OCI-LY7 (cell line): ENCODE measurements at regions not wholly inside any gene's neighbourhood (a gene's known extent, or its start where the extent isn't known, plus 50 kb on each side); places are given as distances from the start of the nearest gene placed in this dataset.

Experiments
- BruUV-seq: library from RNA; stranded (reverse); fragments of 400-500 nt; replicated peaks from 2 replicates; lab custom pipeline; 2021; lab: Mats Ljungman, UMichigan
- CTCF ChIA-PET: fragments of 300-600 bp; sonication (Branson Sonifier 250); formaldehyde crosslinking; loops from one replicate; lab custom pipeline; 2022; ENCODE audit warnings: antibody characterized with exemption; ENCODE audit not compliant: unreplicated experiment; lab: Charles Lee
- POLR2A ChIA-PET: fragments of 300-600 bp; sonication (Branson Sonifier 250); formaldehyde crosslinking; loops from one replicate; lab custom pipeline; 2022; ENCODE audit warnings: antibody characterized with exemption; lab: Charles Lee
- DNase-seq: peaks from one replicate; pipeline ENCODE4 v3.0.0-alpha.2; 2015; ENCODE audit warnings: low spot score
- H2AFZ ChIP-seq: fragments of 200-600 bp; sonication (generic), shearing (Covaris generic); 2 replicates; pipeline ENCODE4 v1.6.1; 2014; ENCODE audit warnings: mild to moderate bottlenecking, antibody characterized with exemption, low read length, moderate library complexity
- H3K27ac ChIP-seq: fragments of 200-600 bp; sonication (generic); 2 replicates; pipeline ENCODE4 v1.5.1; 2014; ENCODE audit warnings: mixed run types, low read depth, mild to moderate bottlenecking, moderate library complexity, low read length, inconsistent platforms; ENCODE audit not compliant: poor library complexity, severe bottlenecking
- H3K36me3 ChIP-seq: fragments of 200-600 bp; sonication (generic); 2 replicates; pipeline ENCODE4 v1.6.1; 2014; ENCODE audit warnings: mild to moderate bottlenecking, antibody characterized with exemption, low read length, moderate library complexity, mixed read lengths; ENCODE audit not compliant: insufficient read depth
- H3K4me1 ChIP-seq: fragments of 200-600 bp; sonication (generic); 2 replicates; pipeline ENCODE4 v1.5.1; 2014; ENCODE audit warnings: mild to moderate bottlenecking, low read length; ENCODE audit not compliant: insufficient read depth, poor library complexity, severe bottlenecking
- H3K4me2 ChIP-seq: fragments of 200-600 bp; sonication (generic); 2 replicates; pipeline ENCODE4 v1.6.1; 2014; ENCODE audit warnings: mild to moderate bottlenecking, low read length
- H3K4me3 ChIP-seq: fragments of 200-600 bp; sonication (generic); 2 replicates; pipeline ENCODE4 v1.5.1; 2014; ENCODE audit warnings: mild to moderate bottlenecking, low read depth, low read length; ENCODE audit not compliant: poor library complexity, severe bottlenecking
- H3K79me2 ChIP-seq: fragments of 200-600 bp; sonication (generic); 2 replicates; pipeline ENCODE4 v1.6.1; 2016; ENCODE audit warnings: low read depth, mild to moderate bottlenecking, low read length, moderate library complexity, mixed read lengths; ENCODE audit not compliant: insufficient read depth
- H3K9me2 ChIP-seq: fragments of 200-600 bp; sonication (generic); 2 replicates; pipeline ENCODE4 v1.6.1; 2016; ENCODE audit warnings: mild to moderate bottlenecking, low read length, mixed read lengths; ENCODE audit not compliant: insufficient read depth
- H3K9me3 ChIP-seq: fragments of 200-600 bp; sonication (generic); 2 replicates; pipeline ENCODE4 v1.6.1; 2014; ENCODE audit warnings: mild to moderate bottlenecking, mixed run types, low read length, mixed read lengths
- H4K20me1 ChIP-seq: fragments of 200-600 bp; sonication (generic); 2 replicates; pipeline ENCODE4 v1.6.1; 2014; ENCODE audit warnings: mild to moderate bottlenecking, antibody characterized with exemption, low read length, moderate library complexity, mixed read lengths; ENCODE audit not compliant: insufficient read depth
- EZH2phosphoT487 ChIP-seq: fragments of 200-600 bp; sonication (generic); IDR thresholded peaks from 2 replicates; pipeline ENCODE4 v1.6.1; 2018; ENCODE audit warnings: low read depth, borderline replicate concordance, mild to moderate bottlenecking, mixed run types, antibody characterized with exemption, low read length, moderate library complexity, mixed read lengths
- intact Hi-C: fragments of 100-400 bp; cut with micrococcal nuclease; formaldehyde crosslinking; loops from one replicate; pipeline ENCODE4 v1.10.0; 2022; ENCODE audit not compliant: unreplicated experiment
- TF ChIP-seq, protein P1 (sequence below): fragments of 200-600 bp; sonication (generic); conservative IDR thresholded peaks from 2 replicates; pipeline ENCODE4 v1.5.1; 2014; ENCODE audit warnings: mild to moderate bottlenecking, antibody characterized with exemption, low read length, moderate library complexity, mixed read lengths

DNA sequence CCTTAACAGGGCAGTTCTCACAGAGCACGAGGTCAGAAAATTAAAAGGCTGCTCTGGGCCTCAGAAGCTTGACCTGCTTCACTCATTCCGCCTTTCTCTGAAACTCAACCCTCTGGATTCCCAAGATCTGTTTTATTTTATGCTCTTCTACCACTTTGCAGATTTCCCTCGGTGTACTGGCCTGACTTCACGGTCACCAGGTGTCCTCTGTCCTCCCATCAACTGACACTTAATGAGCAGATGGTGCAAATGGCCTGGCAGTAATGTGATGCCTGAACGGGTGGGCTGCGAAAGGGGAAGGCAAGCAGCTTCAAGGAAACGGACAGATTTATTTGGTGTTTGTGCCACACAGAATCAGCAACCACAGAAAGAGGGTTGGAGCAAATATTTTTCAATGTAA lies 169.7 kb upstream of the TFAP2D start:
- no peaks in the 10 kb centered on the region for H3K4me1 ChIP-seq
- no peak for DNase-seq
- H4K20me1 ChIP-seq, result no peaks in the 10 kb centered on the region
- TF ChIP-seq, protein P1, sequence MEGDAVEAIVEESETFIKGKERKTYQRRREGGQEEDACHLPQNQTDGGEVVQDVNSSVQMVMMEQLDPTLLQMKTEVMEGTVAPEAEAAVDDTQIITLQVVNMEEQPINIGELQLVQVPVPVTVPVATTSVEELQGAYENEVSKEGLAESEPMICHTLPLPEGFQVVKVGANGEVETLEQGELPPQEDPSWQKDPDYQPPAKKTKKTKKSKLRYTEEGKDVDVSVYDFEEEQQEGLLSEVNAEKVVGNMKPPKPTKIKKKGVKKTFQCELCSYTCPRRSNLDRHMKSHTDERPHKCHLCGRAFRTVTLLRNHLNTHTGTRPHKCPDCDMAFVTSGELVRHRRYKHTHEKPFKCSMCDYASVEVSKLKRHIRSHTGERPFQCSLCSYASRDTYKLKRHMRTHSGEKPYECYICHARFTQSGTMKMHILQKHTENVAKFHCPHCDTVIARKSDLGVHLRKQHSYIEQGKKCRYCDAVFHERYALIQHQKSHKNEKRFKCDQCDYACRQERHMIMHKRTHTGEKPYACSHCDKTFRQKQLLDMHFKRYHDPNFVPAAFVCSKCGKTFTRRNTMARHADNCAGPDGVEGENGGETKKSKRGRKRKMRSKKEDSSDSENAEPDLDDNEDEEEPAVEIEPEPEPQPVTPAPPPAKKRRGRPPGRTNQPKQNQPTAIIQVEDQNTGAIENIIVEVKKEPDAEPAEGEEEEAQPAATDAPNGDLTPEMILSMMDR, result no peak
- no peak for TF ChIP-seq EZH2phosphoT487
- no peak overlapping the region for H3K4me2 ChIP-seq
- no TSS peak for BruUV-seq
- H3K36me3 ChIP-seq, result no peaks in the 10 kb centered on the region
- intact Hi-C loops, result no loop called here
- H3K79me2 ChIP-seq, result no peaks in the 10 kb centered on the region
- H2AFZ ChIP-seq, result no peak overlapping the region
- H3K4me3 ChIP-seq, result no peak overlapping the region
- H3K9me3 ChIP-seq, result no peaks in the 10 kb centered on the region
- ChIA-PET CTCF (no interaction called here), POLR2A (no interaction called here)
- no peaks in the 10 kb centered on the region for H3K9me2 ChIP-seq
- no peak overlapping the region for H3K27ac ChIP-seq

DNA sequence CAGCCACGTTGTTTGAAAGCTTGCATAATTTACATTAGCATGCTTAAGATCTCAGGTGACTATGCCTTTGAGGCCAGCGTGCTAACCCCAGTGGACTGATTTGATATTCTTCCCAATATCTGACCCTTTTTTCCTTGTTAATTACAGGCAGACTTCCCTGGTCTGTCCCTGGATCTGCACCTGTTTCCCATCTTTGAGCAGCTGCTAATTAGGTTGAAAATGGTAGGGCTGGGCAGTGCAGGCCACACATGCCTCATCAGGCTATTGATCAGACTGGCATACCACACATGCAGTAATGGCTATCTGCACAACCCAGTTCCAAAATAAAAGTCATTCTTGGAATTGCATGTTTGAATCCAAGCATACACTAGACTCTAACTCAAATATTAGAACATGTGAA lies 164.3 kb upstream of the TFAP2D start:
- no peak for DNase-seq
- intact Hi-C loops, result no loop called here
- Histone ChIP-seq H3K4me2 (no peak overlapping the region), H3K9me2 (no peaks in the 10 kb centered on the region), H4K20me1 (no peaks in the 10 kb centered on the region), H3K36me3 (no peaks in the 10 kb centered on the region), H2AFZ (no peak overlapping the region), H3K27ac (no peak overlapping the region), H3K4me1 (no peaks in the 10 kb centered on the region), H3K79me2 (no peaks in the 10 kb centered on the region), H3K9me3 (no peaks in the 10 kb centered on the region), H3K4me3 (no peak overlapping the region)
- BruUV-seq, result no TSS peak
- POLR2A ChIA-PET, result no interaction called here
- CTCF ChIA-PET, result no interaction called here
- TF ChIP-seq EZH2phosphoT487, result no peak
- TF ChIP-seq, protein P1, result no peak

DNA sequence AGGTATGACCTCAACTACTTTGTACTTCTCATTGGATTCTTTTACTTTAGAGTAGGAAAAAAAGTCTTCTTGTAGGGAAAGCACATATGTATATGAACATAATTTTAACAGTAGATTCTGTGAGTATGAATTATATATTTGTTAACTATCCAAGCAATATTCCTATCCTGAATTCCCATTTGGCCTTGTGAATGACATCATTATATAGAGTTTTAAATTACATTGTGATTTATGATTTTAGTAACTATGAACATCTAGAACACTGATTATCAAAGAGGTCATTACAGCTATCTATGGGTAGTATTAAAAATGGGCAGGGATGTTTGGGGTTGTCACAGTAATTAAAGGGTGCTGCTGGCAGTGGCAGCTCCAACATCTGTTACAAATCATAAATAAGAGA lies 163.9 kb upstream of the TFAP2D start:
- CTCF ChIA-PET, result no interaction called here
- BruUV-seq, result no TSS peak
- Histone ChIP-seq H3K36me3 (no peaks in the 10 kb centered on the region), H3K4me3 (no peak overlapping the region), H3K9me2 (no peaks in the 10 kb centered on the region), H3K79me2 (no peaks in the 10 kb centered on the region), H3K27ac (no peak overlapping the region), H4K20me1 (no peaks in the 10 kb centered on the region), H2AFZ (no peak overlapping the region), H3K4me2 (no peak overlapping the region), H3K9me3 (no peaks in the 10 kb centered on the region), H3K4me1 (no peaks in the 10 kb centered on the region)
- POLR2A ChIA-PET, result no interaction called here
- no peak for DNase-seq
- intact Hi-C loops, result no loop called here
- no peak for TF ChIP-seq EZH2phosphoT487
- TF ChIP-seq, protein P1, result no peak
